NCI-H1105 (cell line): ENCODE measurements at regions not wholly inside any gene's neighbourhood (a gene's known extent, or its start where the extent isn't known, plus 50 kb on each side); places are given as distances from the start of the nearest gene placed in this dataset.
A peak's percentile ranks its signal among the peaks of the same experiment; 100 is the strongest.

Experiments used
- DNase-seq: peaks from one replicate; lab custom pipeline; 2025; lab: John Stamatoyannopoulos, UW

DNA sequence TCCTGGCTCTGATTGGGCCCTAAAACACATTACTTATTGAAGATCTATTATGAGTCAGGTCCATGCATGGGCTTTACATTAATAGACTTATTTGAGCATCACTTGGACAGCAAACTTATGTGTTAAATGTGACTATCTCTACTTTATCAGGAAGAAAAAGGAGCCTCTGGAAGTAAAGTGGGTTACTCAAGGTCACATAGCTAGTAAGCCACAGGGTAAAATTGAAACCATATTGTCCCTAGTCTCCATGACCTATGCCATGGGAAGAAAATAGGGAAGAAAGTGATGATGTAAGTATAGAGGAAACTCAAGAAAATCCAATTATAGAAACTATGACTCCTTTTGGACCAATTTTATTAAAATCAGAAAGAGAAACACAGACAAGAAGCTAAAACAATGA, 555.3 kb downstream of the NUF2 start:
- no peak for DNase-seq

- DNase-seq: no peak
Measured at GRCh38 chr1:163885510-163885909, 563.8 kb downstream of the NUF2 start.

DNA sequence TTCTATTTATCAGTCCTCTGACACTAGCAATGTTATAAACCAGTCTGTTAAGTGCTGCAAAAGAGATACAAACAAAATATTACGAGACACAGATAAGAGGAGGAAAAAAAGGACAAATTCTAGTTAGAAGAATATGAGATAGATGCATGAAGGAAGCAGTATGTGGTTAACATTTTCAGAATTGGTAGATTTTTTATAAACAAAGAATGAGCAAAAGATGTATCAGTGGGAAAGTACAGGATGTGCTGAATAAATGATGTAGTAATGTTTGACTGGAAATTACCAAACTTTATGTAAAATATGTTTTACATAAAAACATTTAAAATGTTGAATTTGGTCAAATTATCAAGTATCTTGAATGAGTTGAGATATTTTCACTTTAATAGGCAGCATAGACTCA, 574.2 kb downstream of the NUF2 start:
- no peak for DNase-seq

DNA sequence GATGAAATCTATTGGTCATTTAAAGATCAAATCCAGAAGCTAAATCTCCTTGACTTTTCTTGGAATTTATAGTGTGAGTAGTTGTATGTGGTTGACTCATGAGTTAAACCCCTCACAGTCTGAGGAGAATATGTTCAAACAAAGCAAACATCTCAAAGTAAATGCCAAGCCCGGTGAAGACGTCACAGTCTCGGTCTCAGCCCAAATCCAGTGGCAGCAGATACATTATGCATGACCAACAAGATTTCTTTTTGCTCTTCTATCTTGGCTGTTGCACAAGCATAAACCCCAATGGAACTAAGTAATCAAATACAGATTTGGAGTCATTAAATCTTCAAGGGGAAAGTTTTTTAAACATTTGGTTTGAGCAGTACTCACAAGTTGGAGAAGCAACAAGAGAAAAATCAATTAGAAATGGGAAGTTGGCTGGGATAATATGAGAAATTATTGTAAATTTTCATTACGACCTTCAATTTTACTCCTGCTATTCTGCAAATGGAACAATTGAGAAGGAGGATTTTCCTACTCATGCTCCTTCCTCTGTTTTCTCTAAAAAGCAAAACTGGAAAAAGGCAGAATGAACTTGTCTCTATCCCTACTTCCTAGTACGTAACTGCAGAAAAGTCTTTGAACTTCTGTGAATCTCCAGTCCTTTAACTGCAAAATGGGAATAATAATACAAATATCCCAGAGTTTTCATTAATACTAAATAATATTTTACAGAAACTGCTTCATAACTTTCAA, 575.8 kb downstream of the NUF2 start:
- no peak for DNase-seq

DNA sequence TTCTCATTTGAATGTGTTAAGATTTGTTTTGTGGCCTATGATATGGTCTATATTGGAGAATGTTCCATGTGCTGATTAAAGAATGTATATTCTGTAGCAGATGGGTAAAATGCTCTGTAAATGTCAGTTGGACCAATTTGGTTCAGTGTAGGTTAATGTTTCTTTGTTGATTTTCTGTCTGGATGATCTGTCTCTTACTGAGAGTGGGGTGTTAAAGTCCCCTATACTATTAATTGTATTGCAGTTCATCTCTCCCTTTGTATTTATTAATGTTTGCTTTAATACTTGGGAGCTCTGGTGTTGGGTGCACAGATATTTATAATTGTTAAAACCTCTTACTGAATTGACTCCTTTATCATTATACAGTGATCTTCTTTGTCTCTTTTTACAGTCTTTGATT, 584.5 kb downstream of the NUF2 start:
- no peak for DNase-seq

DNA sequence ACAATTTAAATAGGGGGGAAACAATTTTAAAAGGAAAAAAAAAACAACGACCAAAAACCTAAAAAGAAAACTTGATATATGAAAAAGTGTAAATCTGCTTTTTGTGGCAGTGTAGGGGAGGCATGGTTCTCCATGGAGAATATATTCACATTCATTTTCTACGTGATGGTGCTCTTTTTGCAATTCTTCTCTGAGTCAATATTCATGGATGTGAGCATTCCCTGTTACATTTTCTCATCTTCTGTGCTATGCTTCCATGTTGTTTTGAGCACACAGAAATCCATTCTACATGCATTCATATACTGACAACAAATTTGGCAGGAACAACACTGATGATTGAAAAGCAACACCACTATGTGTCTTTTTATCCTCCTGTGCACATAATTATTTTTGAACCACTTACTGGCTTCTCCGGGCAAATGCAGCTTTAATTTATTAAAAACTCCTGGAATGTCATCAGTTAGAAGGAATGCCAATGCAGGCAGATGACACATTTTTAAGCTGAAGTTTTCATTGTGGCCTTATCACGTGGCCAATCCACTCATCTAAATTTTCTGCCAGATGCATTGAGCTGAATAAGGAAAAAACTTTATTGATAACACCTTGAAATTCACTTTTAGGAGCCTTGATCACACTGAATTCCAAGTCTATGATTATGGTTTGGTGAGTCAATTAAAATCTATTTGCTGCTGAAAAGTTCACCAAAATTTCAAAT, 590.6 kb downstream of the NUF2 start:
- no peak for DNase-seq

DNA sequence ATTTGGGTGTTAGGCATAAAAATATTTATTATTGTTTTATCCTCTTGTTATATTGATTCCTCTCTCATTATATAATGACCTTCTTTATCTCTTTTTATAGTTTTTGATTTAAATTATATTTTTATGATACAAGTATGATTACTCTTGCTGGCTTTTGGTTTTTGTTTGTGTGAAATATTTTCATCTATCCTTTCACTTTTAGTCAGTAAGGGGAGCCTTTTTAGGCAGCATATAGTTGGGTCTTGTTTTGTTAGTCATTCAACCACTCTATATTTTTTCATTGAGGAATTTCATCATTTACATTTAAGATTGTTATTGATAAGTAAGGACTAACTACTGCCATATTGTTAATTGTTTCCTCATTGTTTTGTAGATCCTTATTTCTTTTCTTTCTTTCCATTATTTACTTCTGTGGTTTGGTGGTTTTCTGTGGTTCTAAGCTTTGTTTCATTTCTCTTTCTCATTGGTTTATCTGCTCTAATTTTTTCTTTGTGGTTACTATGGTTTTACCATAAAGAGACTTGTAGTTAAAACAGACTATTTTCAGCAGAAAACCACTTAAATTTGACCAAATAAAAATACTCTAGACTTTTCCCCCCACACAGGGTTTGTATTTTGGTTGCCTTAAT, 593.1 kb downstream of the NUF2 start:
- no peak for DNase-seq

DNA sequence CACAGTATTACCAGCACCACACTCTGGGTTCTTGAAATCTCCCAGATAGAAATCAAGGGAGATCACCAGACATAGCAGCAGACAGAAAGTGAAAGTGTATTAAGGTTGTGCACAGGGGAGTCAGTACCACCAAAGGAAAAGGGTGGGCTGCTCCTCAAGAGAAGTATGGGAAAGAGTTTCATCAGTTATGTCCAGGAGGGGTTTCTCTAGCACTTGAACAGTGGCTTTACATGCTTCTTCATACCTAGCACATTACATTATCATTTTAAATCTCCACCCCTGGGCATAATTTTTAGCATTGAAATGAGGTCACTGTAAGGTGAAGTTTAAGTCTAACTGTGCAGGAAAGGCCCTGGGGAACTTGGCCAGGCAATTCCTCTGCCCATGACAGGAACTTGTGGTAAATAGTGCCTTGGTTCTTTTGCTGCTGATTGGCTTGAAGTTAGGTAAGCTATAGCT, 601.0 kb downstream of the NUF2 start:
- no peak for DNase-seq

DNA sequence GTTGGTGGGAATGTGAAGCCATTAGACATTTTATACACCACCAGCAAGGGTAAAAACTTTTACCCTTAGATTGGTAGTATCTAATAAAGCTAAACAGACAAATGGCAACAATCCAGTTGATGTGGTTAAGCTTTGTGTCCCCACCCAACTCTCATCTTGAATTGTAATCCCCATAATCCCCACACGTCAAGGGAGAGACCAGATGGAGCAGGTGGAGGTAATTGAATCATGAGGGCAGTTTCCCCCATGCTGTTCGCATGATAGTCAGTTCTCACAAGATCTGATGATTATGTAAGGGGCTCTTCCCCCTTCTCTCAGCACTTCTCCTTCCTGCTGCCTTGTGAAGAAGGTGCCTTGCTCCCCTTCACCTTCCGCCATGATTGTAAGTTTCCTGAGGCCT, 602.3 kb downstream of the NUF2 start:
- DNase-seq: no peak

DNA sequence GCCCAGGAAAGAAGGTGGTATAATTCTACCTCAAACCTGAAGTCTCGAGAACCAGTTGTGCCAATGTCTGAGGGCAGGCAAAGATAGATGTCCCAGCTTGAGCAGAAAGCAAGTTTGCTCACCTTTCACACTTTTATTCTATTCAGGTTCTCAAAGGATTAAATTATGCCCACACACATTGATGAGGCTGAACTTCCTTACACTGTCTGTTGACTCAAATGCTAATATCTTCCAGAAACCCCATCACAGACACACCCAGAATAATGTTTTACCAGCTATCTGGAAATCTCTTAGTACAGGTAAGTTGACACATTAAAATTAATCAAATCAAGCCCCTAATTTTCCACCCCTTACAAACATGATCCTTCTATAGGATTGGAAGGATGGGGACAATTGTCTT, 605.7 kb downstream of the NUF2 start:
- no peak for DNase-seq

- DNase-seq: no peak
Measured at GRCh38 chr1:163928069-163928468, 606.3 kb downstream of the NUF2 start.

- DNase-seq: no peak
Measured at GRCh38 chr1:163928651-163929050, 606.9 kb downstream of the NUF2 start.

GRCh38 chr1:163932901-163933300, 611.1 kb downstream of the NUF2 start:
- no peak for DNase-seq

- no peak for DNase-seq
Measured at GRCh38 chr1:163933437-163933836, 611.7 kb downstream of the NUF2 start.

- no peak for DNase-seq
Measured at GRCh38 chr1:163935738-163936374, 614.1 kb downstream of the NUF2 start.

DNA sequence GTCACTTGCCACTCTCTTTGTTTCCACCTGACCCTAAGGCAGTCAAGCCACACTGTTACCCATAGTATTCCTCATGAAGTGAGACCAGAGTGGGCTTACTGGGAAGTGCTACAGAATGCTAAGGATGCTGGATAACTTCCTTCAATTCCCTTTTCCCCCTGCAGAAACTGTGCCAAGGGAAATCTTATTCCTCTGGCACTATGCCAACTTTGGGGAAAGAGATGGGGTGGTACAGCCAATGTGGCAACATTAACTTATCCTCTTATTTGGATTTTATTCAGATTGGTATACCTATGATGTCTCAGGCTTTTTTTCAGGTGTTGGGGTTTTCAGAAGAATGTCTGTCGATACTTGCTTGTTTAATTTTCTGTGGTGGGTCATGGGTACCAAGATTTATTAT, 599.4 kb upstream of the PBX1 start:
- DNase-seq: no peak

DNA sequence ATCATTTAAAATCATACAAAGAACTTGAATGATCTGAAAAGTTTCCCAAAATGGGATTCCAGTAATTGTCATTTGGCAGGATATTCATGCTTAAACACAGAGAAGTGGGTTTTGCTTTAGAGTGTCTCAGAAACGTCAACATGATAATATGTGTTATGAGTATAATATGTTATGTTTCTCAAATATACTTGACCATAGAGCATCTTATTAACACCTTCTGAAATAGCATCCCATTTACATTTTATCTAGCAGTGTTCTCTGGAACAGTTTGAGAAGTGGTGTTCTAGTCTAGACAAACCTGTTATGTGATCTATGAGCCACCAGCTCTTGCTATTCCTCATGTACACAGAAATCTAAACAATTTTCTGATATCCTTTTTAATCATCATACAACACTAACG, 588.8 kb upstream of the PBX1 start:
- DNase-seq: no peak

DNA sequence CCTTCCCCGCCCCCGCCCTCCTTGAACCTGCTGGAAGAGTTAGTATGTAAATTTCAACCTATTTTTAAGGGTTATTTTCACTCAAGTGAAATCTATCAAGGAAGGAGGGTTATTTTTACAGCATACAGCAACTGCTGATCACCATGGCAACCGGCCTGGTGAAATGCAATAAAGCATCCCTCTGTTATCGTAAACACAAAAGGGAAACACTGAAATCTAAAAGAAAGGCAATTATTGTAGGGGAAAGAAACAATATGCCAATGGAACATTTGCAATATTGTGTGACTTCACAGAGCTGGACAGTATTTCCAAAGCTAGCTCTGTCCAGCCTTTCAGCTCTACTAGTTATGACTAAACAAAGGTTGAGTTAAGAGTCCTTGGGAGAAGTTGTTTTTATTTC, 588.3 kb upstream of the PBX1 start:
- DNase-seq: no peak

- DNase-seq: no peak
Measured at GRCh38 chr1:163973586-163973985, 585.4 kb upstream of the PBX1 start.

DNA sequence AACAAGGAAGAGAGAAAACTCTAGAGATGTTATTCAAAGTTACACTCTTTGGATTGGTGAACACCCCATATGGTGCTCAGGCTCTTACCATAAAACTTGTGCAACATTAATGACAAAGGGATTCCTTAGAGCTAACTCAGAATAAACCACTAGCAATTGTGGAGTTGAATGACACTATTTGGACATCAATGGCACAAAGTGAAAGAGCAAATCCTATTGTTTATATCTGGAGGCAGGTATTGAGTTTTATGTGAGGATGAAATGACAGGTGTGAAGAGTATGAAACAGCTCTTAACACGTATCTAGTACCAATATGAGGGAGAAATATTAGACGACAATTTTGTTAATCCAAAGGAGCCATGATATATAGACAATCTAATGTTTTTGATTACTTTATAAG, 584.9 kb upstream of the PBX1 start:
- DNase-seq: no peak

DNA sequence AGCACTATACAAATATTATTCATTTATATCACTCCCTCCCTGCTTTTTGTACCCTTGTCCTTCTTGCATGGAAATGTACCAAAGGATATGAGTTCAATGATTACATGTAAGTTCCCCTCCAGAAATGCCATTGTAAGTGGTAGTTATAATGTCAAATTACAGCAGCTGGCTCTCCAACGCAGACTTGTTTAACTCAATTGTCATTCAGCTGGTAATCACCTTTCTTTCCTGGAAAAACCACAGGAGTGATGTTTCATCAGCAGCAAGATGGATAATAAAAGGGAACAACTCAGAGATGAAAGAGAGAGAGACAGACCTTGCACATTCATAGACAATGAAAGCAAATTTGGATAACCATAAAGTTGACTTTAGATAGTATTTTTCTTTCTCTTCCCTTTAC, 578.6 kb upstream of the PBX1 start:
- peak; percentile 75 for DNase-seq

DNA sequence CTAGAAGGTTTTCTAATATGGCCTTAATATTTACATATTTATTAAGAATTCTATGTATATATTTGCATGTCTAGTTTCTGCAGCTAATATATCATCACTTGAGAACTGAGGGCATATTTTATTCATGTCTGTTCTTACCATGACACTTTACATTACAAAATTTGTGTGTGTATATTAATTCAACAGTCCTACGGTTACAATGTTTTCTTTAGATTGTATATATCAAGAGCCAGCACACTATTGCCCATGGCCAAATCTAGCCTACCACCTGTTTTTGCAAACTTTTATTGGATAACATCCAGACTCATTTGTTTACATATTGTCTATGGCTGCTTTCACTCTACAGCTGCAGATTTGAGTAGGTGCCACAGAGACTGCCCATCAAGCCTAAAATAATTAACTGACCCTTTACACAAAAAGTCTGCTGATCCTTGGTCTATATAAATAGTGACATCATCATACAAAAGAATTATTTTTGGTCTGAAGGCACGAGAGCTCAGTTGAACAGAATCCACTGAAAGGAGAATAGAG, 577.4 kb upstream of the PBX1 start:
- peak; percentile 64 for DNase-seq

DNA sequence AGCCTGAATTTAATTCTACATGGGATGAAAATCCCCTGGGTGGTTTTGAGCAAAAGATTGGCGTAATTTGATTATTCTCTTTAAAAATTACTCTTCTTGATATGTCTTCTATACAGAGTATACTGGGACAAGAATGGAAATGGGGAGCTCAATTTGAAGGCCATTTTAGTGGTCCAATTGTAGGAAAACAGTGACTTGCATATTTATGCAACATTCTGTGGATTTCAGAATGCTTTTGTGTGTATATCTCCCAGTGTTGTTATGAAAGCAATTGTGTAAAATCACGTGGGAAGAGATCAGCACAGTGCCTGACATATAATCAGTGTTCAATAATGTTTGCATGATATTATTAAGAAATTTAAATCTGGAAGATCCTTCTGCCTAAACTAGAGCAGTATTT, 575.9 kb upstream of the PBX1 start:
- DNase-seq: no peak
